Spleen (tissue), 11 donors: ENCODE measurements at regions not wholly inside any gene's neighbourhood (a gene's known extent, or its start where the extent isn't known, plus 50 kb on each side); places are given as distances from the start of the nearest gene placed in this dataset.
"Not testable (repeated sequence)": the region's sequence is repeated elsewhere in the genome, so short reads cannot be mapped to it uniquely, and the experiment has no call there.

Source experiments
- DNase-seq: peaks from one replicate; pipeline ENCODE4 v3.0.0-alpha.2; 2020
- H3K27ac ChIP-seq, 8 donors: fragments of 200-600 bp; sonication (generic) in 7 of 8; 1 replicate in 4 of 8; 2 replicates in 4 of 8; pipeline versions ENCODE4 v1.5.0 to v1.8.0; 2016 to 2021; ENCODE audit warnings: inconsistent platforms in 4 of 8, mild to moderate bottlenecking in 4 of 8, moderate library complexity in 1 of 8
- H3K27me3 ChIP-seq, 7 donors: fragments of 200-600 bp; sonication (generic) in 6 of 7; replicated peaks in 1 of 7; 1 replicate in 4 of 7; 2 replicates in 3 of 7; pipeline versions ENCODE4 v1.5.0 to v1.8.0; 2016 to 2021; ENCODE audit warnings: inconsistent platforms in 3 of 7, mild to moderate bottlenecking in 1 of 7
- H3K36me3 ChIP-seq, 6 donors: fragments of 200-600 bp; sonication (generic) in 5 of 6; 1 replicate in 4 of 6; 2 replicates in 2 of 6; pipeline versions ENCODE4 v1.5.0 to v1.8.0; 2016 to 2021; ENCODE audit warnings: inconsistent platforms in 2 of 6
- H3K4me1 ChIP-seq, 6 donors: fragments of 200-600 bp; sonication (generic) in 5 of 6; 1 replicate in 3 of 6; 2 replicates in 3 of 6; pipeline versions ENCODE4 v1.5.0 to v1.8.0; 2016 to 2021; ENCODE audit warnings: inconsistent platforms in 3 of 6
- H3K4me3 ChIP-seq, 8 donors: fragments of 200-600 bp; sonication (generic) in 7 of 8; 1 replicate in 4 of 8; 2 replicates in 4 of 8; pipeline versions ENCODE4 v1.5.0 to v1.8.0; 2016 to 2021; ENCODE audit warnings: inconsistent platforms in 4 of 8, mild to moderate bottlenecking in 4 of 8, moderate library complexity in 2 of 8
- H3K9me3 ChIP-seq, 8 donors: fragments of 200-600 bp; sonication (generic) in 7 of 8; 1 replicate in 4 of 8; 2 replicates in 4 of 8; pipeline versions ENCODE4 v1.5.0 to v1.8.0; 2016 to 2021; ENCODE audit warnings: inconsistent platforms in 4 of 8
- CTCF ChIP-seq, 11 experiments: fragments of 200-600 bp in 7 of 11; fragments of 450-650 bp in 4 of 11; sonication (generic) in 4 of 11; IDR thresholded peaks in 8 of 11; conservative IDR thresholded peaks in 3 of 11; 1 replicate in 7 of 11; 2 replicates in 4 of 11; pipeline versions ENCODE4 v1.4.0 to v1.8.0; 2016 to 2021; ENCODE audit warnings: antibody characterized with exemption in 11 of 11, inconsistent platforms in 4 of 11, mild to moderate bottlenecking in 1 of 11
- POLR2A ChIP-seq, 3 donors: fragments of 450-650 bp; IDR thresholded peaks; one replicate each; pipeline ENCODE4 v1.5.1; 2017; ENCODE audit warnings: antibody characterized with exemption in 3 of 3, mild to moderate bottlenecking in 1 of 3
- POLR2AphosphoS5 ChIP-seq, 3 donors: sonication (generic); formaldehyde crosslinking; IDR thresholded peaks; one replicate each; pipeline ENCODE4 v1.5.1; 2017; ENCODE audit warnings: antibody characterized with exemption in 3 of 3
- WGBS, 5 donors: extraction: QIAGEN DNeasy Blood & Tissue Kit in 3 of 5; methylation state at CpG; one replicate each; pipeline versions ENCODE4 v1.1.5 to v1.1.7; 2013 to 2018; 5-methylcytosine and 5-hydroxymethylcytosine counted together
- intact Hi-C: fragments of 100-400 bp; cut with DNase I; formaldehyde crosslinking; loops from one replicate; pipeline ENCODE4 v1.15.0; 2023; ENCODE audit warnings: low total_unique reads
- donor health status: healthy with polysubstance abuse.
- donor health status: DM: no; HTN: no; CAD: no; lungs with moderate emphysema.
- donor health status: DM: no; HTN: no; CAD: no.
- donor health status: Bipolar disorder and iron deficiency.
- donor health status: healthy.
- donor health status: DM: no; HTN: no; CAD: no.
- donor health status: DM: yes; HTN: yes; CAD: no.

GRCh38 chr7:138338361-138338760 is 121.7 kb upstream of the TRIM24 start:
- H3K9me3 ChIP-seq: peaks cover 1 to 96% (median 90%) of the 10 kb centered on the region in 8 donors
- H3K27me3 ChIP-seq: no peaks in the 10 kb centered on the region
- no peaks in the 10 kb centered on the region for H3K36me3 ChIP-seq
- H3K4me1 ChIP-seq: no peaks in the 10 kb centered on the region
- no peak overlapping the region for H3K4me3 ChIP-seq
- intact Hi-C loops: no loop called here
- TF ChIP-seq CTCF (IDR thresholded peaks at IDR 0.05 in 8 of 11, conservative IDR thresholded peaks at IDR 0.05 in 3 of 11) (no peak), POLR2AphosphoS5 (IDR thresholded peaks at IDR 0.05) (peak in 1 of 3 donors; percentile 59)
- DNase-seq: no peak
- H3K27ac ChIP-seq: peak overlapping the region in 7 of 8 donors; percentile 32 to 69 (median 45)

DNA sequence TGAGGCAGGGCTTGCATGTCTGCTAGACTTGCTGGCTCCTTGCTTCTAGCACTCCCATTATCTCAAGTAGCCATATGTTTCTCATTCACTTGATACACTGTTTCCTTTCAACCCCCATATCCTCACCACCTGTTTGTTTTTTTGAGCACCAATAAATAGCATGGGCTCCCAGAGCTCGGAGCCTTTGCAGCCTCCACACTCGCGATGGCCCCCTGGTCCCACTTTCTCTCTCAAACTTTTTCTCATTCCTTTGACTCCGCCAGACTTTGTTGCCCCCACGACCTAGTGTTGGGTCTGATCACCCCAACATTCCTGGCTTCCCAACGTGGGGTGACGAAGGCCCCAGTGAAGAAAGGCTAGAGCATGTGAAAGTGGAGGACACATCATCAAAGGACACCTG is 120.8 kb upstream of the TRIM24 start:
- DNase-seq, H3K4me3 ChIP-seq, H3K27me3 ChIP-seq, H3K4me1 ChIP-seq, intact Hi-C loops, H3K36me3 ChIP-seq: not testable (repeated sequence)
- WGBS, 5 donors: 85 to 95% (median 88%) methylated on average over 7 of the region's 7 CpGs
- H3K27ac ChIP-seq: peak overlapping the region in 3 of 8 donors; percentile 60 to 69 (median 65)
- peaks cover 0 to 96% (median 90%) of the 10 kb centered on the region in 8 donors for H3K9me3 ChIP-seq

- peaks cover 0 to 98% (median 82%) of the 10 kb centered on the region in 8 donors for H3K9me3 ChIP-seq
- no peaks in the 10 kb centered on the region for H3K27me3 ChIP-seq
- no peak for DNase-seq
- no peak overlapping the region for H3K27ac ChIP-seq
- 73 to 97% (median 94%) methylated on average over 4 of the region's 4 CpGs for WGBS, 5 donors
- no peak for TF ChIP-seq CTCF (IDR thresholded peaks at IDR 0.05 in 8 of 11, conservative IDR thresholded peaks at IDR 0.05 in 3 of 11)
- TF ChIP-seq POLR2A (IDR thresholded peaks at IDR 0.05): no peak
- TF ChIP-seq POLR2AphosphoS5 (IDR thresholded peaks at IDR 0.05): no peak
- no peaks in the 10 kb centered on the region for H3K4me1 ChIP-seq
- no peak overlapping the region for H3K4me3 ChIP-seq
- intact Hi-C loops: no loop called here
- H3K36me3 ChIP-seq: no peaks in the 10 kb centered on the region
Measured at GRCh38 chr7:138342990-138343389, 117.1 kb upstream of the TRIM24 start.

DNA sequence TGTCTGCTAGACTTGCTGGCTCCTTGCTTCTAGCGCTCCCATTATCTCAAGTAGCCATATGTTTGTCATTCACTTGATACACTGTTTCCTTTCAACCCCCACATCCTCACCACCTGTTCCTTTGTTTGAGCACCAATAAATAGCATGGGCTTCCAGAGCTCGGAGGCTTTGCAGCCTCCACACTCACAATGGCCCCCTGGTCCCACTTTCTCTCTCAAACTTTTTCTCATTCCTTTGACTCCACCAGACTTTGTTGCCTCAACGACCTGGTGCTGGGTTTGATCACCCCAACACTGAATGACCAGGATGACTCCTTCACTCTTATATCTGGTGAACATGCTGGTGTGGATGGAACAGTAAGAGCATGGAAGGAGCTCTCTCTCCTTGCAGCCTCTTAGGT is 114.5 kb upstream of the TRIM24 start:
- no peak for TF ChIP-seq CTCF (IDR thresholded peaks at IDR 0.05 in 8 of 11, conservative IDR thresholded peaks at IDR 0.05 in 3 of 11)
- TF ChIP-seq POLR2AphosphoS5 (IDR thresholded peaks at IDR 0.05): no peak
- no peak for TF ChIP-seq POLR2A (IDR thresholded peaks at IDR 0.05)
- intact Hi-C loops: no loop called here

GRCh38 chr7:138346975-138347374 is 113.1 kb upstream of the TRIM24 start:
- 85 to 99% (median 95%) methylated on average over 2 of the region's 2 CpGs for WGBS, 5 donors
- intact Hi-C loops: no loop called here
- H3K4me1 ChIP-seq: no peaks in the 10 kb centered on the region
- no peaks in the 10 kb centered on the region for H3K36me3 ChIP-seq
- no peak overlapping the region for H3K27ac ChIP-seq
- no peak for TF ChIP-seq POLR2AphosphoS5 (IDR thresholded peaks at IDR 0.05)
- no peak for TF ChIP-seq POLR2A (IDR thresholded peaks at IDR 0.05)
- no peak for TF ChIP-seq CTCF (IDR thresholded peaks at IDR 0.05 in 8 of 11, conservative IDR thresholded peaks at IDR 0.05 in 3 of 11)
- DNase-seq: no peak
- H3K4me3 ChIP-seq: no peak overlapping the region
- H3K27me3 ChIP-seq: no peaks in the 10 kb centered on the region
- peaks cover 4 to 80% (median 62%) of the 10 kb centered on the region in 8 donors for H3K9me3 ChIP-seq

More for the DNA sequence above, 114.5 kb upstream of the TRIM24 start:
- Histone ChIP-seq H3K27ac (no peak overlapping the region), H3K36me3 (no peaks in the 10 kb centered on the region), H3K9me3 (peaks cover 3 to 80% (median 61%) of the 10 kb centered on the region in 8 donors), H3K4me1 (no peaks in the 10 kb centered on the region), H3K4me3 (no peak overlapping the region), H3K27me3 (no peaks in the 10 kb centered on the region)
- DNase-seq: no peak
- WGBS, 5 donors: 64 to 71% (median 69%) methylated on average over 3 of the region's 3 CpGs
